HL-60 (cell line): ENCODE measurements at regions not wholly inside any gene's neighbourhood (a gene's known extent, or its start where the extent isn't known, plus 50 kb on each side); places are given as distances from the start of the nearest gene placed in this dataset.

Experiments used
- GABPA ChIP-seq: IDR thresholded peaks from 2 replicates; pipeline ENCODE4 v1.6.1; 2012; ENCODE audit warnings: low read depth
- POLR2AphosphoS5 ChIP-seq: IDR thresholded peaks from 2 replicates; pipeline ENCODE4 v1.6.1; 2012; ENCODE audit warnings: low read depth
- SPI1 ChIP-seq: IDR thresholded peaks from 2 replicates; pipeline ENCODE4 v1.6.1; 2012; ENCODE audit warnings: low read depth, mild to moderate bottlenecking, borderline replicate concordance
- TF ChIP-seq, protein P1 (sequence below): IDR thresholded peaks from one replicate; pipeline ENCODE4 v1.5.1; 2011; ENCODE audit warnings: low read length, control low read depth, inconsistent platforms; ENCODE audit not compliant: insufficient read depth
- TF ChIP-seq, protein P2 (sequence below): IDR thresholded peaks from 2 replicates; pipeline ENCODE4 v1.6.1; 2012; ENCODE audit warnings: low read depth; ENCODE audit not compliant: insufficient replicate concordance

GRCh38 chr15:59950603-59951388, 53.3 kb upstream of the FOXB1 start:
- TF ChIP-seq, protein P1, sequence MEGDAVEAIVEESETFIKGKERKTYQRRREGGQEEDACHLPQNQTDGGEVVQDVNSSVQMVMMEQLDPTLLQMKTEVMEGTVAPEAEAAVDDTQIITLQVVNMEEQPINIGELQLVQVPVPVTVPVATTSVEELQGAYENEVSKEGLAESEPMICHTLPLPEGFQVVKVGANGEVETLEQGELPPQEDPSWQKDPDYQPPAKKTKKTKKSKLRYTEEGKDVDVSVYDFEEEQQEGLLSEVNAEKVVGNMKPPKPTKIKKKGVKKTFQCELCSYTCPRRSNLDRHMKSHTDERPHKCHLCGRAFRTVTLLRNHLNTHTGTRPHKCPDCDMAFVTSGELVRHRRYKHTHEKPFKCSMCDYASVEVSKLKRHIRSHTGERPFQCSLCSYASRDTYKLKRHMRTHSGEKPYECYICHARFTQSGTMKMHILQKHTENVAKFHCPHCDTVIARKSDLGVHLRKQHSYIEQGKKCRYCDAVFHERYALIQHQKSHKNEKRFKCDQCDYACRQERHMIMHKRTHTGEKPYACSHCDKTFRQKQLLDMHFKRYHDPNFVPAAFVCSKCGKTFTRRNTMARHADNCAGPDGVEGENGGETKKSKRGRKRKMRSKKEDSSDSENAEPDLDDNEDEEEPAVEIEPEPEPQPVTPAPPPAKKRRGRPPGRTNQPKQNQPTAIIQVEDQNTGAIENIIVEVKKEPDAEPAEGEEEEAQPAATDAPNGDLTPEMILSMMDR: no peak
- TF ChIP-seq POLR2AphosphoS5 (no peak), GABPA (no peak), SPI1 (no peak)
- TF ChIP-seq, protein P2, sequence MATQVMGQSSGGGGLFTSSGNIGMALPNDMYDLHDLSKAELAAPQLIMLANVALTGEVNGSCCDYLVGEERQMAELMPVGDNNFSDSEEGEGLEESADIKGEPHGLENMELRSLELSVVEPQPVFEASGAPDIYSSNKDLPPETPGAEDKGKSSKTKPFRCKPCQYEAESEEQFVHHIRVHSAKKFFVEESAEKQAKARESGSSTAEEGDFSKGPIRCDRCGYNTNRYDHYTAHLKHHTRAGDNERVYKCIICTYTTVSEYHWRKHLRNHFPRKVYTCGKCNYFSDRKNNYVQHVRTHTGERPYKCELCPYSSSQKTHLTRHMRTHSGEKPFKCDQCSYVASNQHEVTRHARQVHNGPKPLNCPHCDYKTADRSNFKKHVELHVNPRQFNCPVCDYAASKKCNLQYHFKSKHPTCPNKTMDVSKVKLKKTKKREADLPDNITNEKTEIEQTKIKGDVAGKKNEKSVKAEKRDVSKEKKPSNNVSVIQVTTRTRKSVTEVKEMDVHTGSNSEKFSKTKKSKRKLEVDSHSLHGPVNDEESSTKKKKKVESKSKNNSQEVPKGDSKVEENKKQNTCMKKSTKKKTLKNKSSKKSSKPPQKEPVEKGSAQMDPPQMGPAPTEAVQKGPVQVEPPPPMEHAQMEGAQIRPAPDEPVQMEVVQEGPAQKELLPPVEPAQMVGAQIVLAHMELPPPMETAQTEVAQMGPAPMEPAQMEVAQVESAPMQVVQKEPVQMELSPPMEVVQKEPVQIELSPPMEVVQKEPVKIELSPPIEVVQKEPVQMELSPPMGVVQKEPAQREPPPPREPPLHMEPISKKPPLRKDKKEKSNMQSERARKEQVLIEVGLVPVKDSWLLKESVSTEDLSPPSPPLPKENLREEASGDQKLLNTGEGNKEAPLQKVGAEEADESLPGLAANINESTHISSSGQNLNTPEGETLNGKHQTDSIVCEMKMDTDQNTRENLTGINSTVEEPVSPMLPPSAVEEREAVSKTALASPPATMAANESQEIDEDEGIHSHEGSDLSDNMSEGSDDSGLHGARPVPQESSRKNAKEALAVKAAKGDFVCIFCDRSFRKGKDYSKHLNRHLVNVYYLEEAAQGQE: no peak
